Small intestine (tissue), 7 donors: ENCODE measurements at regions not wholly inside any gene's neighbourhood (a gene's known extent, or its start where the extent isn't known, plus 50 kb on each side); places are given as distances from the start of the nearest gene placed in this dataset.

Experiments
- DNase-seq, 2 donors: peaks; one replicate each; pipeline versions ENCODE4 v3.0.0 to v3.0.0-alpha.2; 2013
- FAIRE-seq: peaks from 2 replicates; lab custom pipeline; 2012; peaks lifted over from hg19 to GRCh38; lab: Jason Lieb, UNC
- H3K27ac ChIP-seq, 3 donors: one replicate each; pipeline ENCODE4 v1.5.1; 2013; ENCODE audit warnings: low read length in 2 of 3, mild to moderate bottlenecking in 2 of 3, control low read depth in 1 of 3, inconsistent platforms in 1 of 3, low read depth in 1 of 3, moderate library complexity in 1 of 3
- H3K27me3 ChIP-seq, 3 donors: one replicate each; pipeline ENCODE4 v1.6.1; 2013; ENCODE audit warnings: low read length in 3 of 3, inconsistent platforms in 1 of 3; ENCODE audit not compliant: control insufficient read depth in 3 of 3, insufficient read depth in 3 of 3
- H3K36me3 ChIP-seq, 3 donors: one replicate each; pipeline ENCODE4 v1.6.1; 2013; ENCODE audit warnings: low read length in 3 of 3, inconsistent platforms in 1 of 3, low read depth in 1 of 3, mild to moderate bottlenecking in 1 of 3, moderate library complexity in 1 of 3; ENCODE audit not compliant: control insufficient read depth in 3 of 3, insufficient read depth in 2 of 3
- H3K4me1 ChIP-seq, 3 donors: one replicate each; pipeline ENCODE4 v1.6.1; 2013; ENCODE audit warnings: low read length in 2 of 3, inconsistent platforms in 1 of 3, low read depth in 1 of 3, mild to moderate bottlenecking in 1 of 3, moderate library complexity in 1 of 3; ENCODE audit not compliant: control insufficient read depth in 3 of 3, insufficient read depth in 2 of 3
- H3K4me3 ChIP-seq, 3 donors: one replicate each; pipeline ENCODE4 v1.5.1; 2013; ENCODE audit warnings: low read length in 3 of 3, control low read depth in 1 of 3, inconsistent platforms in 1 of 3, low read depth in 1 of 3, mild to moderate bottlenecking in 1 of 3, moderate library complexity in 1 of 3
- H3K9me3 ChIP-seq, 2 donors: one replicate each; pipeline ENCODE4 v1.6.1; 2013; ENCODE audit warnings: low read depth in 1 of 2, low read length in 1 of 2; ENCODE audit not compliant: control insufficient read depth in 2 of 2, insufficient read depth in 1 of 2
- WGBS, 3 donors: extraction: QIAGEN DNeasy Blood & Tissue Kit; methylation state at CpG; one replicate each; pipeline ENCODE4 v1.1.7; 2013; 5-methylcytosine and 5-hydroxymethylcytosine counted together
- donor health status: healthy with polysubstance abuse.
- donor health status: control.
- donor health status: control.
- donor health status: Bipolar disorder and iron deficiency.
- donor health status: healthy.

- 82 to 90% (median 89%) methylated on average over 5 of the region's 5 CpGs for WGBS, 3 donors
- no peak for DNase-seq
Observed at GRCh38 chr10:131722121-131722520, 178.7 kb upstream of the PPP2R2D start.

GRCh38 chr10:131722525-131723264, 178.1 kb upstream of the PPP2R2D start:
- no peaks in the 10 kb centered on the region for H3K36me3 ChIP-seq
- H3K27me3 ChIP-seq = no peaks in the 10 kb centered on the region
- WGBS, 3 donors = 87 to 89% (median 88%) methylated on average over 22 of the region's 22 CpGs
- DNase-seq = no peak
- no peaks in the 10 kb centered on the region for H3K9me3 ChIP-seq
- no peak overlapping the region for H3K4me3 ChIP-seq
- FAIRE-seq = no peak
- peaks cover 0 to 7% (median 0%) of the 10 kb centered on the region in 3 donors for H3K4me1 ChIP-seq
- no peak overlapping the region for H3K27ac ChIP-seq

More at GRCh38 chr10:131722121-131722520, 178.7 kb upstream of the PPP2R2D start:
- Histone ChIP-seq H3K27me3 (no peaks in the 10 kb centered on the region), H3K27ac (no peak overlapping the region), H3K4me3 (no peak overlapping the region), H3K4me1 (peaks cover 0 to 7% (median 0%) of the 10 kb centered on the region in 3 donors), H3K9me3 (no peaks in the 10 kb centered on the region), H3K36me3 (no peaks in the 10 kb centered on the region)
- no peak for FAIRE-seq

GRCh38 chr10:131723297-131724168, 177.3 kb upstream of the PPP2R2D start:
- peaks cover 0 to 7% (median 0%) of the 10 kb centered on the region in 3 donors for H3K4me1 ChIP-seq
- H3K27ac ChIP-seq = no peak overlapping the region
- no peaks in the 10 kb centered on the region for H3K36me3 ChIP-seq
- no peak overlapping the region for H3K4me3 ChIP-seq
- 71 to 86% (median 76%) methylated on average over 20 of the region's 20 CpGs for WGBS, 3 donors
- no peaks in the 10 kb centered on the region for H3K9me3 ChIP-seq
- FAIRE-seq (no peak), DNase-seq (no peak)
- H3K27me3 ChIP-seq = no peaks in the 10 kb centered on the region

- WGBS, 3 donors = 74 to 83% (median 83%) methylated on average over 10 of the region's 10 CpGs
- FAIRE-seq (no peak), DNase-seq (no peak)
- H3K9me3 ChIP-seq = no peaks in the 10 kb centered on the region
- no peak overlapping the region for H3K27ac ChIP-seq
- H3K36me3 ChIP-seq = no peaks in the 10 kb centered on the region
- H3K27me3 ChIP-seq = no peaks in the 10 kb centered on the region
- H3K4me3 ChIP-seq = no peak overlapping the region
- peaks cover 0 to 7% (median 0%) of the 10 kb centered on the region in 3 donors for H3K4me1 ChIP-seq
Observed at GRCh38 chr10:131724169-131724545, 176.7 kb upstream of the PPP2R2D start.

- Histone ChIP-seq H3K36me3 (no peaks in the 10 kb centered on the region), H3K27me3 (no peaks in the 10 kb centered on the region), H3K4me3 (no peak overlapping the region), H3K4me1 (peaks cover 0 to 7% (median 0%) of the 10 kb centered on the region in 3 donors), H3K27ac (no peak overlapping the region), H3K9me3 (no peaks in the 10 kb centered on the region)
- DNase-seq (no peak), FAIRE-seq (no peak)
- WGBS, 3 donors = 86 to 91% (median 88%) methylated on average over 16 to 17 of the region's 17 CpGs
Observed at GRCh38 chr10:131724891-131725580, 175.8 kb upstream of the PPP2R2D start.

- Histone ChIP-seq H3K4me1 (peaks cover 0 to 7% (median 0%) of the 10 kb centered on the region in 3 donors), H3K4me3 (no peak overlapping the region), H3K27ac (no peak overlapping the region), H3K27me3 (no peaks in the 10 kb centered on the region), H3K36me3 (no peaks in the 10 kb centered on the region), H3K9me3 (no peaks in the 10 kb centered on the region)
- FAIRE-seq (no peak), DNase-seq (no peak)
- 84 to 87% (median 85%) methylated on average over 17 of the region's 17 CpGs for WGBS, 3 donors
Observed at GRCh38 chr10:131725581-131726069, 175.2 kb upstream of the PPP2R2D start.

GRCh38 chr10:131726076-131726880, 174.5 kb upstream of the PPP2R2D start:
- no peak overlapping the region for H3K4me3 ChIP-seq
- FAIRE-seq = no peak
- no peak overlapping the region for H3K27ac ChIP-seq
- WGBS, 3 donors = 14 to 19% (median 19%) methylated on average over 30 of the region's 30 CpGs
- no peaks in the 10 kb centered on the region for H3K27me3 ChIP-seq
- DNase-seq = peak; percentile 2 to 83
- no peaks in the 10 kb centered on the region for H3K36me3 ChIP-seq
- H3K4me1 ChIP-seq = peaks cover 0 to 7% (median 0%) of the 10 kb centered on the region in 3 donors
- H3K9me3 ChIP-seq = no peaks in the 10 kb centered on the region
